Neural cell (in vitro differentiated cells): ENCODE measurements at regions not wholly inside any gene's neighbourhood (a gene's known extent, or its start where the extent isn't known, plus 50 kb on each side); places are given as distances from the start of the nearest gene placed in this dataset.

ENCODE experiments used
- EP300 ChIP-seq: fragments of 450-650 bp; conservative IDR thresholded peaks from 2 replicates; pipeline ENCODE4 v1.6.1; 2014; ENCODE audit warnings: antibody characterized with exemption, mild to moderate bottlenecking, moderate library complexity; ENCODE audit not compliant: poor library complexity, severe bottlenecking
- EZH2 ChIP-seq: fragments of 200-600, 300-800 bp; shearing (Covaris generic), sonication (generic); IDR thresholded peaks from 2 replicates; pipeline ENCODE4 v1.6.1; 2014; ENCODE audit warnings: antibody characterized with exemption, low read length, borderline replicate concordance, mild to moderate bottlenecking; ENCODE audit not compliant: insufficient read depth, poor library complexity, severe bottlenecking
- MXI1 ChIP-seq: fragments of 450-650 bp; conservative IDR thresholded peaks from 2 replicates; pipeline ENCODE4 v1.6.1; 2014; ENCODE audit warnings: antibody characterized with exemption, mild to moderate bottlenecking; ENCODE audit not compliant: poor library complexity, severe bottlenecking
- POLR2AphosphoS5 ChIP-seq: IDR thresholded peaks from 2 replicates; pipeline ENCODE4 v1.6.1; 2012
- TF ChIP-seq, protein P1 (sequence below): IDR thresholded peaks from 2 replicates; pipeline ENCODE4 v1.6.1; 2012; ENCODE audit warnings: borderline replicate concordance
- TF ChIP-seq, protein P2 (sequence below): fragments of 450-650 bp; IDR thresholded peaks from 2 replicates; pipeline ENCODE4 v1.5.1; 2014; ENCODE audit warnings: antibody characterized with exemption, mild to moderate bottlenecking, moderate library complexity; ENCODE audit not compliant: poor library complexity, severe bottlenecking

DNA sequence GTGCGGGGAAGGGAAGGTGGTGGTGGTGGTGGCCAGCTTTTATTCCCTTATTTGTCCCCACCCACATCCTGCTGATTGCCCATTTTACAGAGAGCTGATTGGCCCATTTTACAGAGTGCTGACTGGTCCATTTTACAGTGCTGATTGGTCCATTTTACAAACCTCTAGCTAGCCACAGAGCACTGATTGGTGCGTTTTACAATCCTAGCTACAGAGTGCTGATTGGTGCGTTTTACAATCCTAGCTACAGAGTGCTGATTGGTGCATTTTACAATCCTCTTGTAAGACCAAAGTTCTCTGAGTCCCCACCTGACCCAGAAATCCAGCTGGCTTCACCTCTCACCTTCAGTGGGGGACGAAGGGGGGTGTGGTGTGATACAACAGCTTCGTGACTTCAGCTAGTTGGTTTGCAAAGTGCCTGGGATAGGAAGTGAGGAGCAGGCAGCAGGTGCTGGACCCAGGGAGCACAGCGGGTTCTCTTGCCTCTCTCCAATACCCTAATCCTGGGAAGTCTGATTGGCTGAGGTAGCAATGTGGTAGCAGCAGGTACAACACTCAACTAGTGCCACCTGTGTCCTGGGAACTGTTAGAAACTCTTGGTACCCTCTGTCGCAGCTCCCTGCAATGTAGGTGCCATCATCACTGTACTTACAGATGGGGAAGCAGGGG lies 92.1 kb downstream of the BARX1 start:
- TF ChIP-seq, protein P1, sequence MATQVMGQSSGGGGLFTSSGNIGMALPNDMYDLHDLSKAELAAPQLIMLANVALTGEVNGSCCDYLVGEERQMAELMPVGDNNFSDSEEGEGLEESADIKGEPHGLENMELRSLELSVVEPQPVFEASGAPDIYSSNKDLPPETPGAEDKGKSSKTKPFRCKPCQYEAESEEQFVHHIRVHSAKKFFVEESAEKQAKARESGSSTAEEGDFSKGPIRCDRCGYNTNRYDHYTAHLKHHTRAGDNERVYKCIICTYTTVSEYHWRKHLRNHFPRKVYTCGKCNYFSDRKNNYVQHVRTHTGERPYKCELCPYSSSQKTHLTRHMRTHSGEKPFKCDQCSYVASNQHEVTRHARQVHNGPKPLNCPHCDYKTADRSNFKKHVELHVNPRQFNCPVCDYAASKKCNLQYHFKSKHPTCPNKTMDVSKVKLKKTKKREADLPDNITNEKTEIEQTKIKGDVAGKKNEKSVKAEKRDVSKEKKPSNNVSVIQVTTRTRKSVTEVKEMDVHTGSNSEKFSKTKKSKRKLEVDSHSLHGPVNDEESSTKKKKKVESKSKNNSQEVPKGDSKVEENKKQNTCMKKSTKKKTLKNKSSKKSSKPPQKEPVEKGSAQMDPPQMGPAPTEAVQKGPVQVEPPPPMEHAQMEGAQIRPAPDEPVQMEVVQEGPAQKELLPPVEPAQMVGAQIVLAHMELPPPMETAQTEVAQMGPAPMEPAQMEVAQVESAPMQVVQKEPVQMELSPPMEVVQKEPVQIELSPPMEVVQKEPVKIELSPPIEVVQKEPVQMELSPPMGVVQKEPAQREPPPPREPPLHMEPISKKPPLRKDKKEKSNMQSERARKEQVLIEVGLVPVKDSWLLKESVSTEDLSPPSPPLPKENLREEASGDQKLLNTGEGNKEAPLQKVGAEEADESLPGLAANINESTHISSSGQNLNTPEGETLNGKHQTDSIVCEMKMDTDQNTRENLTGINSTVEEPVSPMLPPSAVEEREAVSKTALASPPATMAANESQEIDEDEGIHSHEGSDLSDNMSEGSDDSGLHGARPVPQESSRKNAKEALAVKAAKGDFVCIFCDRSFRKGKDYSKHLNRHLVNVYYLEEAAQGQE: no peak
- TF ChIP-seq MXI1: no peak
- no peak for TF ChIP-seq EP300
- TF ChIP-seq, protein P2, sequence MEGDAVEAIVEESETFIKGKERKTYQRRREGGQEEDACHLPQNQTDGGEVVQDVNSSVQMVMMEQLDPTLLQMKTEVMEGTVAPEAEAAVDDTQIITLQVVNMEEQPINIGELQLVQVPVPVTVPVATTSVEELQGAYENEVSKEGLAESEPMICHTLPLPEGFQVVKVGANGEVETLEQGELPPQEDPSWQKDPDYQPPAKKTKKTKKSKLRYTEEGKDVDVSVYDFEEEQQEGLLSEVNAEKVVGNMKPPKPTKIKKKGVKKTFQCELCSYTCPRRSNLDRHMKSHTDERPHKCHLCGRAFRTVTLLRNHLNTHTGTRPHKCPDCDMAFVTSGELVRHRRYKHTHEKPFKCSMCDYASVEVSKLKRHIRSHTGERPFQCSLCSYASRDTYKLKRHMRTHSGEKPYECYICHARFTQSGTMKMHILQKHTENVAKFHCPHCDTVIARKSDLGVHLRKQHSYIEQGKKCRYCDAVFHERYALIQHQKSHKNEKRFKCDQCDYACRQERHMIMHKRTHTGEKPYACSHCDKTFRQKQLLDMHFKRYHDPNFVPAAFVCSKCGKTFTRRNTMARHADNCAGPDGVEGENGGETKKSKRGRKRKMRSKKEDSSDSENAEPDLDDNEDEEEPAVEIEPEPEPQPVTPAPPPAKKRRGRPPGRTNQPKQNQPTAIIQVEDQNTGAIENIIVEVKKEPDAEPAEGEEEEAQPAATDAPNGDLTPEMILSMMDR: no peak
- no peak for TF ChIP-seq EZH2
- no peak for TF ChIP-seq POLR2AphosphoS5
